ENCODE measurements at regions not wholly inside any gene's neighbourhood (a gene's known extent, or its start where the extent isn't known, plus 50 kb on each side); places are given as distances from the start of the nearest gene placed in this dataset.
"Not testable (repeated sequence)": the region's sequence is repeated elsewhere in the genome, so short reads cannot be mapped to it uniquely, and the experiment has no call there.

GRCh38 chr2:64937314-64937686 is 51.9 kb upstream of the SLC1A4 start:
- TF ChIP-seq CTCF (IDR thresholded peaks at IDR 0.05); POLR2AphosphoS5 (IDR thresholded peaks at IDR 0.05; ENCODE audit: low read depth, low read length); CHD2 (IDR thresholded peaks at IDR 0.05; ENCODE audit: low read length, partially characterized antibody); JUND (IDR thresholded peaks at IDR 0.05); RAD21 (IDR thresholded peaks at IDR 0.05; ENCODE audit: low read length); YY1 (IDR thresholded peaks at IDR 0.05; ENCODE audit: low read depth); EP300 (IDR thresholded peaks at IDR 0.05; ENCODE audit: borderline replicate concordance in 1 of 2, low read depth in 1 of 2, low read length in 1 of 2); TCF12 (IDR thresholded peaks at IDR 0.05); FOSL2 (IDR thresholded peaks at IDR 0.05; ENCODE audit: borderline replicate concordance, low read depth); FOXM1 (IDR thresholded peaks at IDR 0.05; ENCODE audit: low read depth); MEF2A (IDR thresholded peaks at IDR 0.05; ENCODE audit: borderline replicate concordance, low read depth); MAX (IDR thresholded peaks at IDR 0.05; ENCODE audit: low read depth); RFX5 (IDR thresholded peaks at IDR 0.05; ENCODE audit: low read length); NFIC (IDR thresholded peaks at IDR 0.05; ENCODE audit: borderline replicate concordance): not testable (repeated sequence)
